Body of pancreas (tissue), 4 donors: ENCODE measurements at regions not wholly inside any gene's neighbourhood (a gene's known extent, or its start where the extent isn't known, plus 50 kb on each side); places are given as distances from the start of the nearest gene placed in this dataset.

Source experiments
- ATAC-seq: fragments of 150-250 bp; one replicate; pipeline ENCODE4 v1.9.1; 2016
- DNase-seq, 4 donors: peaks; one replicate each; pipeline ENCODE4 v3.0.0-alpha.2; 2019
- H3K27ac ChIP-seq, 4 donors: fragments of 200-600 bp; sonication (generic); 1 replicate in 3 of 4; 2 replicates in 1 of 4; pipeline versions ENCODE4 v1.5.1 to v1.6.1; 2016 to 2019; ENCODE audit warnings: mild to moderate bottlenecking in 1 of 4, mixed read lengths in 1 of 4, moderate library complexity in 1 of 4
- H3K27me3 ChIP-seq, 2 donors: fragments of 200-600 bp; sonication (generic); one replicate each; pipeline ENCODE4 v1.6.0; 2016; ENCODE audit warnings: mild to moderate bottlenecking in 1 of 2
- H3K36me3 ChIP-seq, 2 donors: fragments of 200-600 bp; sonication (generic); replicated peaks in 1 of 2; 2 replicates each; pipeline ENCODE4 v1.5.1; 2016; ENCODE audit warnings: low read depth in 2 of 2; ENCODE audit not compliant: insufficient read depth in 1 of 2
- H3K4me1 ChIP-seq: fragments of 200-600 bp; sonication (generic); one replicate; pipeline ENCODE4 v1.6.0; 2016
- H3K4me3 ChIP-seq, 2 donors: fragments of 200-600 bp; sonication (generic); 1 replicate in 1 of 2; 2 replicates in 1 of 2; pipeline ENCODE4 v1.5.1; 2016 to 2019
- H3K9me3 ChIP-seq, 3 donors: fragments of 200-600 bp; sonication (generic); 1 replicate in 2 of 3; 2 replicates in 1 of 3; pipeline ENCODE4 v1.5.1; 2016
- POLR2A ChIP-seq, 3 donors: fragments of 450-650 bp; IDR thresholded peaks; one replicate each; pipeline ENCODE4 v1.6.1; 2016; ENCODE audit warnings: antibody characterized with exemption in 3 of 3, mild to moderate bottlenecking in 2 of 3
- WGBS, 2 donors: methylation state at CpG; one replicate each; pipeline ENCODE4 v1.1.5; 2017; 5-methylcytosine and 5-hydroxymethylcytosine counted together
- intact Hi-C: fragments of 100-400 bp; cut with DNase I; formaldehyde crosslinking; loops from one replicate; pipeline ENCODE4 v1.15.1; 2023
- TF ChIP-seq, protein P1 (sequence below), 7 experiments: fragments of 450-650 bp in 4 of 7; fragments of 200-600 bp in 3 of 7; sonication (generic) in 3 of 7; IDR thresholded peaks; one replicate each; pipeline ENCODE4 v1.5.1; 2016 to 2019; ENCODE audit warnings: antibody characterized with exemption in 7 of 7

DNA sequence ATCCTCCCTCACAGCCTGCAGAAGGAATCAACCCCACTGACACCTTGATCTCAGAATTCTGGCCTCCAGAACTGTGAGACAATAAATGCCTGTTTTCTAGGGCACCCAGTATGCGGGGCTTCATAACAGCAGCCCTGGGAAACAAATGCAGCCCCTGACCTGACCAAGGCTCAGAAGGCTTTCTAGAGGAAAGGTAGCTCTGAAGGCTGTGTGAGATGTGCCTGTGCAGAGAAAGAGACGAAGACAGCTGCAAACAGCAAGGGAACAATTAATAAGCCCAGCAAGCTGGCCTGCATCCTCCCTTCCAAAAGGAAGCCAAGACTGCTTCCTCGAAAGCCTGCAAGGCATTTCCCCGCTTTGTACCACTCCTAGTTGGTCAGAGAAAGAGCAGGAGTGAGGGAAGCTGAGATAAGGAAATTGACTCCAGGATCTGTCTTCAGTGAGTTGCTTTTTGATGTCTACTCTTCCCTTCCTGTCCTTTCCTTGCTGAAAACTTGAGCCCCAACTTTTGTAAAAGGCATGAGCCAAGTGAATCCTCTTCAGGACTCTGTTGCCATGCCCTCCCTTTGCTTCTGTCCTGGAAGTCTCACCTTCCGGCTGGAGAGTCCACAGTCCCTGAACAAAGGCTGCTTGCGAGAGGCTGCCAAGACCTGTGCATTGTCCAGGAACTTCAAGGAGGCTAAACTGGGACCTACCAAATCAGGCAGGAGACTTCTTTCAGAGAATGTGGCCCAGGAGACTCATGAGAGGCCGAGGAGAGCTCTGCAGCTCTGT, 71.2 kb upstream of the ARID5B start:
- H3K27me3 ChIP-seq: no peaks in the 10 kb centered on the region
- no peak overlapping the region for H3K4me3 ChIP-seq
- no peaks in the 10 kb centered on the region for H3K36me3 ChIP-seq
- intact Hi-C loops: no loop called here
- no peaks in the 10 kb centered on the region for H3K9me3 ChIP-seq
- WGBS, 2 donors: 88 to 90% methylated on average over 6 to 7 of the region's 7 CpGs
- DNase-seq (no peak), ATAC-seq (no peak)
- TF ChIP-seq, protein P1, sequence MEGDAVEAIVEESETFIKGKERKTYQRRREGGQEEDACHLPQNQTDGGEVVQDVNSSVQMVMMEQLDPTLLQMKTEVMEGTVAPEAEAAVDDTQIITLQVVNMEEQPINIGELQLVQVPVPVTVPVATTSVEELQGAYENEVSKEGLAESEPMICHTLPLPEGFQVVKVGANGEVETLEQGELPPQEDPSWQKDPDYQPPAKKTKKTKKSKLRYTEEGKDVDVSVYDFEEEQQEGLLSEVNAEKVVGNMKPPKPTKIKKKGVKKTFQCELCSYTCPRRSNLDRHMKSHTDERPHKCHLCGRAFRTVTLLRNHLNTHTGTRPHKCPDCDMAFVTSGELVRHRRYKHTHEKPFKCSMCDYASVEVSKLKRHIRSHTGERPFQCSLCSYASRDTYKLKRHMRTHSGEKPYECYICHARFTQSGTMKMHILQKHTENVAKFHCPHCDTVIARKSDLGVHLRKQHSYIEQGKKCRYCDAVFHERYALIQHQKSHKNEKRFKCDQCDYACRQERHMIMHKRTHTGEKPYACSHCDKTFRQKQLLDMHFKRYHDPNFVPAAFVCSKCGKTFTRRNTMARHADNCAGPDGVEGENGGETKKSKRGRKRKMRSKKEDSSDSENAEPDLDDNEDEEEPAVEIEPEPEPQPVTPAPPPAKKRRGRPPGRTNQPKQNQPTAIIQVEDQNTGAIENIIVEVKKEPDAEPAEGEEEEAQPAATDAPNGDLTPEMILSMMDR (IDR thresholded peaks at IDR 0.05): no peak
- TF ChIP-seq POLR2A (IDR thresholded peaks at IDR 0.05): no peak
- H3K4me1 ChIP-seq: peaks cover 12% of the 10 kb centered on the region
- no peak overlapping the region for H3K27ac ChIP-seq

DNA sequence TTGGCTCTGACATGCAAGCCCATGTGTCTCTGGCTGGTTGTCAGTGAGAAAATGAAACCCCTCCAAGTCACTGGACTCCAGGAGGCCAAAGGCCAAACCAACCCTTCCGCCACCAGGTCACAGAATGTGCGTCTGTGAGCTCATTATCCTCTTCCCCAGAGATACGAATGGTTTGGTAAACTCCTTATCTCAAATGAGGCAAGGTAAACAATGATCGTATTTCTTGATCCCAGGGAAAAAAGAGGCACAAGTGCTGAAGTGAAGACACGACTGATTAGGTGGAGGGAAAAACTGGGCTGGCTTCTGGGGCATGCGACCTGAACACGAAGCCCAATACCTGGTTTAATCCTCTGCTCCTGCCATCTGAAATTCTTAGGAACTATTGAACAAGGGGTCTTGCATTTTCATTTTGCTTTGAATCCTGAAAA, 70.6 kb upstream of the ARID5B start:
- DNase-seq (no peak), ATAC-seq (no peak)
- Histone ChIP-seq H3K9me3 (no peaks in the 10 kb centered on the region), H3K27me3 (no peaks in the 10 kb centered on the region), H3K27ac (no peak overlapping the region), H3K36me3 (no peaks in the 10 kb centered on the region), H3K4me1 (peaks cover 18% of the 10 kb centered on the region), H3K4me3 (no peak overlapping the region)
- WGBS, 2 donors: 62% methylated on average over 7 of the region's 7 CpGs
- intact Hi-C loops: no loop called here
- no peak for TF ChIP-seq POLR2A (IDR thresholded peaks at IDR 0.05)
- TF ChIP-seq, protein P1 (IDR thresholded peaks at IDR 0.05): no peak

DNA sequence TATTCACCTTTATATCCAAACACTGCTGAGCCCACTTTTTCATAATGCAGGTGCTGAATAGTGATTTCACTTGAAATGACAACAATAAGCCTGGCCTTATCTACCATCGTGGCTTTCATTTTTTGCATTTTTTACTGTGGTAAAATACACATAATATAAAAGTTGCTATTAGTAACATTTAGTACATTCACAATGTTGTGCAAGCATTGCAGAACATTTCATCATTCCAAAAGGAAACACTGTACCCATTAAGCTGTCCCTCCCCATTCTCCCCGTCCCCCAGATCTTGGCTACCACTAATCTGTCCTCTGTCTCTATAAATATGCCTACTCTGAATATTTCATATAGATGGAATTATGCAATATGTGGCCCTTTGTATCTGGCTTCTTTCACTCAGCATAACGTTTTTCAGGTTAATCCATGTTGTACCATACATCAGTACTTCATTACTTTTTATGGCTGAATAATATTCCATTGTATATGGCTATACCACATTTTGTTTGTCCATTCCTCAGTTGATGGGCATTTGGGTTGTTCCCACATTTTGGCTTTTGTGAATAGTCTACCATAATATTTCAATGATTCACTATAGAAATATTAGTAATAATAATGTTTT, 68.5 kb upstream of the ARID5B start:
- ATAC-seq (no peak), DNase-seq (no peak)
- WGBS, 2 donors: 51 to 57% methylated on average over 3 of the region's 3 CpGs
- peaks cover 30% of the 10 kb centered on the region for H3K4me1 ChIP-seq
- H3K9me3 ChIP-seq: no peaks in the 10 kb centered on the region
- H3K27ac ChIP-seq: no peak overlapping the region
- intact Hi-C loops: no loop called here
- no peak overlapping the region for H3K4me3 ChIP-seq
- H3K27me3 ChIP-seq: no peaks in the 10 kb centered on the region
- TF ChIP-seq, protein P1 (IDR thresholded peaks at IDR 0.05): no peak
- no peaks in the 10 kb centered on the region for H3K36me3 ChIP-seq

DNA sequence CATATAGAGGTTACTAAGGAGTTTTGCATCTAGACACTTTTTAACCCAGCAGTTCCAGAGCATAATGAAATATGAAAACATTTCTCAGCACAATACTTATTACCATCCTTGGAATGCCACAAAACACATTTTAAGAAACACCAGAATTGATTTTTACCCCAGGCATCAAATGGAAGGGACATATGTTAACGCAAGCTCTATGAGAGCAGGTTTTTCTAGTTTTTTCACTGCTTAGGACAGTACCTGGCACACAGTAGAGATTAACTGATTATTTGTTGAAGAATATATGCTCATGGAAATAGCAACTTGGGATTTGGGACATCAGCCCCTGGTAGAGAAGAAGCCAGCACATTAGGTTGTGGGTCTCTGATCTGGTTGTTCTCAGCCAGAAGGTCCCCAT, 67.0 kb upstream of the ARID5B start:
- 23 to 45% methylated on average over 1 of the region's 1 CpG for WGBS, 2 donors
- no peak overlapping the region for H3K4me3 ChIP-seq
- DNase-seq (no peak), ATAC-seq (no peak)
- H3K36me3 ChIP-seq: no peaks in the 10 kb centered on the region
- peaks cover 46% of the 10 kb centered on the region for H3K4me1 ChIP-seq
- H3K27me3 ChIP-seq: no peaks in the 10 kb centered on the region
- no peaks in the 10 kb centered on the region for H3K9me3 ChIP-seq
- intact Hi-C loops: no loop called here
- no peak for TF ChIP-seq POLR2A (IDR thresholded peaks at IDR 0.05)
- TF ChIP-seq, protein P1 (IDR thresholded peaks at IDR 0.05): no peak
- peak overlapping the region; percentile 37 to 93 (median 82) for H3K27ac ChIP-seq
